Astrocyte (in vitro differentiated cells and primary cell): ENCODE measurements at regions not wholly inside any gene's neighbourhood (a gene's known extent, or its start where the extent isn't known, plus 50 kb on each side); places are given as distances from the start of the nearest gene placed in this dataset.

Experiments used
- DNase-seq: peaks from one replicate; pipeline ENCODE4 v3.0.0-alpha.2; 2010; ENCODE audit warnings: low read depth
- FAIRE-seq: peaks from 2 replicates; lab custom pipeline; 2011; peaks lifted over from hg19 to GRCh38; lab: Jason Lieb, UNC
- H2AFZ ChIP-seq: 2 replicates; pipeline ENCODE4 v1.6.0; 2012; ENCODE audit warnings: low read depth, low read length, inconsistent platforms
- H3K27ac ChIP-seq: 2 replicates; pipeline ENCODE4 v1.5.1; 2011; ENCODE audit warnings: low read depth, low read length, inconsistent platforms
- H3K27me3 ChIP-seq: 2 replicates; pipeline ENCODE4 v1.6.0; 2011; ENCODE audit warnings: low read length, inconsistent platforms; ENCODE audit not compliant: insufficient read depth
- H3K36me3 ChIP-seq: 2 replicates; pipeline ENCODE4 v1.5.1; 2011; ENCODE audit warnings: low read length, inconsistent platforms; ENCODE audit not compliant: insufficient read depth
- H3K4me1 ChIP-seq: 2 replicates; pipeline ENCODE4 v1.5.1; 2011; ENCODE audit warnings: low read length, inconsistent platforms; ENCODE audit not compliant: insufficient read depth
- H3K4me2 ChIP-seq: 2 replicates; pipeline ENCODE4 v1.6.0; 2012; ENCODE audit warnings: low read length, inconsistent platforms
- H3K4me3 ChIP-seq: 2 replicates; pipeline ENCODE4 v1.5.1; 2011; ENCODE audit warnings: low read depth, mild to moderate bottlenecking, low read length, inconsistent platforms; ENCODE audit not compliant: insufficient read depth
- H3K79me2 ChIP-seq: 2 replicates; pipeline ENCODE4 v1.6.0; 2012; ENCODE audit warnings: mild to moderate bottlenecking, low read length, inconsistent platforms; ENCODE audit not compliant: insufficient read depth
- H3K9ac ChIP-seq: 2 replicates; pipeline ENCODE4 v1.6.0; 2012; ENCODE audit warnings: mild to moderate bottlenecking, low read length, inconsistent platforms
- H3K9me3 ChIP-seq: 2 replicates; pipeline ENCODE4 v1.5.1; 2012; ENCODE audit warnings: low read depth, mild to moderate bottlenecking, low read length, inconsistent platforms; ENCODE audit not compliant: insufficient read depth
- H4K20me1 ChIP-seq: 2 replicates; pipeline ENCODE4 v1.6.0; 2012; ENCODE audit warnings: low read length, inconsistent platforms; ENCODE audit not compliant: insufficient read depth
- H3K27ac Mint-ChIP-seq: one replicate; pipeline ENCODE4 v1.8.0; 2021; ENCODE audit warnings: mild to moderate bottlenecking, mixed read lengths; ENCODE audit not compliant: unreplicated experiment
- H3K27me3 Mint-ChIP-seq: one replicate; pipeline ENCODE4 v1.8.0; 2021; ENCODE audit warnings: low read depth, mixed read lengths; ENCODE audit not compliant: unreplicated experiment
- H3K36me3 Mint-ChIP-seq: one replicate; pipeline ENCODE4 v1.8.0; 2021; ENCODE audit warnings: low read depth, mixed read lengths; ENCODE audit not compliant: unreplicated experiment
- H3K4me1 Mint-ChIP-seq: one replicate; pipeline ENCODE4 v1.8.0; 2021; ENCODE audit warnings: low read depth, mixed read lengths; ENCODE audit not compliant: unreplicated experiment
- H3K4me3 Mint-ChIP-seq: one replicate; pipeline ENCODE4 v1.8.0; 2021; ENCODE audit warnings: mild to moderate bottlenecking, moderate library complexity, mixed read lengths; ENCODE audit not compliant: unreplicated experiment
- H3K9me3 Mint-ChIP-seq: one replicate; pipeline ENCODE4 v1.8.0; 2021; ENCODE audit warnings: mild to moderate bottlenecking, mixed read lengths; ENCODE audit not compliant: unreplicated experiment
- EZH2 ChIP-seq: IDR thresholded peaks from 2 replicates; pipeline ENCODE4 v1.6.1; 2012; ENCODE audit warnings: mild to moderate bottlenecking, low read length, inconsistent platforms; ENCODE audit not compliant: insufficient read depth
- TF ChIP-seq, protein P1 (sequence below): IDR thresholded peaks from 2 replicates; pipeline ENCODE4 v1.5.1; 2011; ENCODE audit warnings: low read depth, mild to moderate bottlenecking, inconsistent platforms, low read length, moderate library complexity; ENCODE audit not compliant: insufficient read depth

DNA sequence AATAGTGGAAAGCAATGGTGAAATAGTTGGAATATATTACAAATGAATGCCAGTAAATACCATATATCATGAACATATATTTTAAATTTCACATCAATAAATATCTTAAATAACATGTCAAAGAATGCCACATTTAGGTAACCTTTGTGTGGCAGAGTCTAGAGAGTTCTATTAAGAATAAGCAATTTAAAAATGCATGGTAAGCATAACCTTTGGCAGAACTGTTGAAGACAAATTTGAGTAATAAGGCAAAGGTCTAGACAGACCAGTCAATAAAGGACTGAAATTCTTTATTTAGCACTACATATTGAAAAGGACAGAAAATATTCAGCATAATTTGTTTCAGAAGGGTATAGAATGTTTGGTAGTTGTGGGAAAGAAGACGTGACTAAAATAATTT lies 1417.0 kb downstream of the SUCLG1 start:
- no peak overlapping the region for H3K9ac ChIP-seq
- Mint-ChIP-seq H3K36me3 (no peaks in the 10 kb centered on the region), H3K4me3 (no peak overlapping the region), H3K27ac (no peak overlapping the region), H3K4me1 (no peaks in the 10 kb centered on the region), H3K27me3 (no peaks in the 10 kb centered on the region), H3K9me3 (no peaks in the 10 kb centered on the region)
- DNase-seq: no peak
- H3K4me1 ChIP-seq: no peaks in the 10 kb centered on the region
- H3K9me3 ChIP-seq: no peaks in the 10 kb centered on the region
- no peak overlapping the region for H2AFZ ChIP-seq
- TF ChIP-seq EZH2: no peak
- TF ChIP-seq, protein P1, sequence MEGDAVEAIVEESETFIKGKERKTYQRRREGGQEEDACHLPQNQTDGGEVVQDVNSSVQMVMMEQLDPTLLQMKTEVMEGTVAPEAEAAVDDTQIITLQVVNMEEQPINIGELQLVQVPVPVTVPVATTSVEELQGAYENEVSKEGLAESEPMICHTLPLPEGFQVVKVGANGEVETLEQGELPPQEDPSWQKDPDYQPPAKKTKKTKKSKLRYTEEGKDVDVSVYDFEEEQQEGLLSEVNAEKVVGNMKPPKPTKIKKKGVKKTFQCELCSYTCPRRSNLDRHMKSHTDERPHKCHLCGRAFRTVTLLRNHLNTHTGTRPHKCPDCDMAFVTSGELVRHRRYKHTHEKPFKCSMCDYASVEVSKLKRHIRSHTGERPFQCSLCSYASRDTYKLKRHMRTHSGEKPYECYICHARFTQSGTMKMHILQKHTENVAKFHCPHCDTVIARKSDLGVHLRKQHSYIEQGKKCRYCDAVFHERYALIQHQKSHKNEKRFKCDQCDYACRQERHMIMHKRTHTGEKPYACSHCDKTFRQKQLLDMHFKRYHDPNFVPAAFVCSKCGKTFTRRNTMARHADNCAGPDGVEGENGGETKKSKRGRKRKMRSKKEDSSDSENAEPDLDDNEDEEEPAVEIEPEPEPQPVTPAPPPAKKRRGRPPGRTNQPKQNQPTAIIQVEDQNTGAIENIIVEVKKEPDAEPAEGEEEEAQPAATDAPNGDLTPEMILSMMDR: no peak
- no peaks in the 10 kb centered on the region for H4K20me1 ChIP-seq
- no peak for FAIRE-seq
- no peak overlapping the region for H3K4me3 ChIP-seq
- no peaks in the 10 kb centered on the region for H3K36me3 ChIP-seq
- no peak overlapping the region for H3K27ac ChIP-seq
- no peak overlapping the region for H3K4me2 ChIP-seq
- no peaks in the 10 kb centered on the region for H3K79me2 ChIP-seq
- no peaks in the 10 kb centered on the region for H3K27me3 ChIP-seq

GRCh38 chr2:83022631-83023210 lies 1436.4 kb downstream of the SUCLG1 start:
- Histone ChIP-seq H3K27me3 (no peaks in the 10 kb centered on the region), H3K36me3 (no peaks in the 10 kb centered on the region), H3K9ac (no peak overlapping the region), H3K27ac (no peak overlapping the region), H3K4me3 (no peak overlapping the region), H3K79me2 (no peaks in the 10 kb centered on the region), H3K4me1 (no peaks in the 10 kb centered on the region), H4K20me1 (no peaks in the 10 kb centered on the region), H3K9me3 (no peaks in the 10 kb centered on the region), H3K4me2 (no peak overlapping the region), H2AFZ (no peak overlapping the region)
- Mint-ChIP-seq H3K9me3 (no peaks in the 10 kb centered on the region), H3K36me3 (no peaks in the 10 kb centered on the region), H3K4me3 (no peak overlapping the region), H3K27ac (no peak overlapping the region), H3K27me3 (no peaks in the 10 kb centered on the region), H3K4me1 (no peaks in the 10 kb centered on the region)
- DNase-seq: peak; percentile 4
- FAIRE-seq: no peak
- TF ChIP-seq, protein P1: no peak
- no peak for TF ChIP-seq EZH2

- Histone ChIP-seq H3K79me2 (no peaks in the 10 kb centered on the region), H3K36me3 (no peaks in the 10 kb centered on the region), H4K20me1 (no peaks in the 10 kb centered on the region), H3K9me3 (no peaks in the 10 kb centered on the region), H3K27ac (no peak overlapping the region), H2AFZ (no peak overlapping the region), H3K4me1 (no peaks in the 10 kb centered on the region), H3K4me2 (no peak overlapping the region), H3K4me3 (no peak overlapping the region), H3K9ac (no peak overlapping the region), H3K27me3 (no peaks in the 10 kb centered on the region)
- Mint-ChIP-seq H3K27me3 (no peaks in the 10 kb centered on the region), H3K9me3 (no peaks in the 10 kb centered on the region), H3K4me1 (peaks cover 2% of the 10 kb centered on the region), H3K4me3 (no peak overlapping the region), H3K27ac (no peak overlapping the region), H3K36me3 (no peaks in the 10 kb centered on the region)
- DNase-seq: no peak
- TF ChIP-seq, protein P1: no peak
- TF ChIP-seq EZH2: no peak
- no peak for FAIRE-seq
Measured at GRCh38 chr2:83017366-83018090, 1441.6 kb downstream of the SUCLG1 start.
